ENCODE measurements at regions not wholly inside any gene's neighbourhood (a gene's known extent, or its start where the extent isn't known, plus 50 kb on each side); places are given as distances from the start of the nearest gene placed in this dataset.

- Mint-ChIP-seq H3K27me3 (peaks cover 13% of the 10 kb centered on the region), H3K36me3 (no peaks in the 10 kb centered on the region), H3K27ac (no peak overlapping the region), H3K9me3 (no peaks in the 10 kb centered on the region), H3K4me1 (no peaks in the 10 kb centered on the region), H3K4me3 (no peak overlapping the region)
- POLR2A ChIA-PET, result no interaction called here
- ATAC-seq (ENCODE audit: low read depth) (no peak), DNase-seq (no peak)
These were observed 79.1 kb upstream of the CXADR start for GRCh38 chr21:17433730-17434129.

- H3K4me3 Mint-ChIP-seq, result no peak overlapping the region
- H3K36me3 Mint-ChIP-seq, result no peaks in the 10 kb centered on the region
- ATAC-seq (ENCODE audit: low read depth) (no peak), DNase-seq (no peak)
- peaks cover 19% of the 10 kb centered on the region for H3K27me3 Mint-ChIP-seq
- no peaks in the 10 kb centered on the region for H3K9me3 Mint-ChIP-seq
- H3K4me1 Mint-ChIP-seq, result no peaks in the 10 kb centered on the region
- POLR2A ChIA-PET, result no interaction called here
- H3K27ac Mint-ChIP-seq, result no peak overlapping the region
These were observed 77.0 kb upstream of the CXADR start for GRCh38 chr21:17435565-17436543.

DNA sequence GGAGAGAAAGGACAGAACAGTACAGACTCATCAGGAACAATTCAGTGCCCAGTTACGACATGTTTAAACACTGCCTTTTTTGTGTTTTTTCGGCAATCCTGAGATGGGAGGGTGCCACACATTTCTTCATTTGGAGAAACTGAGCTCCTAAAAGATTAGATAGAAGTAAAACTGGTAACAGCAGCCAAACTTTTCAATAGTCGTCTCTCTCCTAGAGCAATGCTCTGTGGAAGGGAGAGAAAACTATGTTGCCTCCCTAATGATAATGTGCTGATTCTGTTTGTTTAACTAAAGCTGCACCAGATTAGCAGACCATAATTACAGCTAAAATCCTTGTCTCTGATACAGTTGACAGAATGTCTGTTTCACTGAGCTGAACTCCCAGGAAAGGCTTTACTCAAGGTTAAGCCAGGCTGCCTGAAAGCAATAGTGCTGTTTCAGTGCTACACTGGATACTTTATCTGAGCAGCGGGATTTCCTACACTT, 76.2 kb upstream of the CXADR start:
- no peaks in the 10 kb centered on the region for H3K9me3 Mint-ChIP-seq
- POLR2A ChIA-PET, result no interaction called here
- no peak overlapping the region for H3K4me3 Mint-ChIP-seq
- ATAC-seq (ENCODE audit: low read depth), result no peak
- DNase-seq, result no peak
- no peak overlapping the region for H3K27ac Mint-ChIP-seq
- H3K4me1 Mint-ChIP-seq, result no peaks in the 10 kb centered on the region
- peaks cover 24% of the 10 kb centered on the region for H3K27me3 Mint-ChIP-seq
- H3K36me3 Mint-ChIP-seq, result no peaks in the 10 kb centered on the region

DNA sequence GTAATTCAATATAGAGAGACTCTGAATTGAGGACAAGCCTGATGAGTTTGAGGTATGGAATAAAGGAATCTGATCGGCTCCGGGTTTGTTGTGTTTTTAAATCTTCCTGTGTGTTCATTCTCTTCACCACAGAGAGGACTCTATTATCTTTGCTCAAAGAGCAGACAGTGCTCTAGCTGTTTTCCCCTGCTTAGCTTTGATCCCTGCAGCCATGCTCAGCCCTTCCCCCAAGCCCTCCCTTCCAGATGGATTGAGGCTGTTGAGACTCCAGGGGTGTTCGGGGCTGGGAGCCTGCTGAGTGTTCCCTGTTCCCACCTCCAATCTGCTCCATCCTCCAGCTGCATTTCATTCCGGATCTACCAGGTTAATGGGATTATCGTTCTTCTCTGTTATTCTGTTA, 74.2 kb upstream of the CXADR start:
- H3K4me1 Mint-ChIP-seq, result no peaks in the 10 kb centered on the region
- no peak for DNase-seq
- H3K27ac Mint-ChIP-seq, result no peak overlapping the region
- peaks cover 26% of the 10 kb centered on the region for H3K27me3 Mint-ChIP-seq
- H3K4me3 Mint-ChIP-seq, result no peak overlapping the region
- no peaks in the 10 kb centered on the region for H3K36me3 Mint-ChIP-seq
- ATAC-seq (ENCODE audit: low read depth), result no peak
- POLR2A ChIA-PET, result no interaction called here
- H3K9me3 Mint-ChIP-seq, result no peaks in the 10 kb centered on the region

DNA sequence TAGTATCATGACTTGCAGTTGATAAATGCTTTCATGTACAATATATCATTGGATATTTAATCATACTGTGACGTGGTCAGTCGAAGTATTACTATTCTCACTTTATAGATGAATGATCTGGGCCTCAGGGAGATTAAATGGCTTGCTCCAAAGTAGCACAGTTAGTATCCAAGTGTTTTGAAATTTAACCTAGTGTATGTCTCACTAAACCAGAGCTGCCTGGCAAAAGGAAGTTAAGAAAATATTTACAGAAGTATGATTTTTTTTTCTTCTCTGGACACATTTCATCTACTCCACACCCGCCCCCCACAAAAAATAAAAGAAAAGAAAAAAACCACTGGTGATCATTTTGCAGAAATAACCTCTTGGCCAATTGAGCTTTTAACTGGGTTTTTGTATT, 71.9 kb upstream of the CXADR start:
- no peak overlapping the region for H3K4me3 Mint-ChIP-seq
- no peaks in the 10 kb centered on the region for H3K36me3 Mint-ChIP-seq
- peaks cover 26% of the 10 kb centered on the region for H3K27me3 Mint-ChIP-seq
- DNase-seq (no peak), ATAC-seq (ENCODE audit: low read depth) (no peak)
- no peaks in the 10 kb centered on the region for H3K4me1 Mint-ChIP-seq
- H3K27ac Mint-ChIP-seq, result no peak overlapping the region
- H3K9me3 Mint-ChIP-seq, result no peaks in the 10 kb centered on the region
- POLR2A ChIA-PET, result no interaction called here

- Mint-ChIP-seq H3K27ac (no peak overlapping the region), H3K4me3 (no peak overlapping the region), H3K36me3 (no peaks in the 10 kb centered on the region), H3K9me3 (no peaks in the 10 kb centered on the region), H3K4me1 (no peaks in the 10 kb centered on the region), H3K27me3 (peaks cover 26% of the 10 kb centered on the region)
- ATAC-seq (ENCODE audit: low read depth) (no peak), DNase-seq (no peak)
- POLR2A ChIA-PET, result no interaction called here
These were observed 71.5 kb upstream of the CXADR start for GRCh38 chr21:17441370-17441769.

DNA sequence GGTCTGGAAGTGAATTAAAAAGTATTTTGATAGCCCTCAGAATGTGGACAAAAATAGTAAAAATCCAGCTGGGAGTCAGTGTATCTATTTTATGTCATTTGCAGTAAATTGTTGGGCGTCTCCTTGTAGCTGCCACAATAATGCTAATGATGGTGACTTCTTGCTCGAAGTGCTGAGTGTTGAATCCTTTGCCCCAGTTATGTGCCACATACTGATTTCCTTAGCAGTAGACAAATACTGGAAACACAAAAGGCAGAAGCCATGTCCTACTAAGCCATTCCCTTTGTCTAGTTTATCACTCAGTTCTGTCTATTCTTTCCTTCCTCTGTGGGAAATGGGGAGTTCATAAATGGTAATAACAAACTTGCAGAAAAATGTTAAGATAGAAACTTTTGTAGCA, 70.7 kb upstream of the CXADR start:
- POLR2A ChIA-PET, result no interaction called here
- DNase-seq (no peak), ATAC-seq (ENCODE audit: low read depth) (no peak)
- Mint-ChIP-seq H3K36me3 (no peaks in the 10 kb centered on the region), H3K9me3 (no peaks in the 10 kb centered on the region), H3K4me1 (no peaks in the 10 kb centered on the region), H3K27me3 (peaks cover 25% of the 10 kb centered on the region), H3K27ac (no peak overlapping the region), H3K4me3 (no peak overlapping the region)

- H3K9me3 Mint-ChIP-seq, result no peaks in the 10 kb centered on the region
- no peaks in the 10 kb centered on the region for H3K4me1 Mint-ChIP-seq
- DNase-seq, result no peak
- no peaks in the 10 kb centered on the region for H3K36me3 Mint-ChIP-seq
- peaks cover 7% of the 10 kb centered on the region for H3K27me3 Mint-ChIP-seq
- ATAC-seq (ENCODE audit: low read depth), result no peak
- H3K4me3 Mint-ChIP-seq, result no peak overlapping the region
- H3K27ac Mint-ChIP-seq, result no peak overlapping the region
- POLR2A ChIA-PET, result no interaction called here
These were observed 68.0 kb upstream of the CXADR start for GRCh38 chr21:17444828-17445227.

DNA sequence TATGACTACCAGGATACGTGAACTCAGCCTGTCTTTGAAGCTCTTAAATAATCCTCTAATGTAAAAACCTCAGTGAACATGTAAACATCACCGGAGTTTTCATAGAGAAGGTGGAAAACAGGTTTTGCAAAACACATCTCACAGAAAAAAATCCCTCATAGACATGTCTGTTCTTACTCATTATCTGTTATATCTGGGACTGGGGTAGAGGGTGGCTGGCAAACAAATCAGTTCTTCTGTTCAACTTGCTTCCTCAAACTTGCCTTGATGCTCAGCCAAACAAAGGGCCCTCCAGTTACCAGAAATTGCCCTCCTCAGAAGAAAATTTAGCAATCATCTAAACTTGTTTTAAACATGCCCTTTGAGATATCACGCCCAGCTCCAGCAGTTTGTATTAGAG, 66.1 kb upstream of the CXADR start:
- Mint-ChIP-seq H3K4me1 (no peaks in the 10 kb centered on the region), H3K27ac (no peak overlapping the region), H3K9me3 (no peaks in the 10 kb centered on the region), H3K36me3 (no peaks in the 10 kb centered on the region), H3K4me3 (no peak overlapping the region), H3K27me3 (peaks cover 2% of the 10 kb centered on the region)
- POLR2A ChIA-PET, result no interaction called here
- DNase-seq (no peak), ATAC-seq (ENCODE audit: low read depth) (no peak)

DNA sequence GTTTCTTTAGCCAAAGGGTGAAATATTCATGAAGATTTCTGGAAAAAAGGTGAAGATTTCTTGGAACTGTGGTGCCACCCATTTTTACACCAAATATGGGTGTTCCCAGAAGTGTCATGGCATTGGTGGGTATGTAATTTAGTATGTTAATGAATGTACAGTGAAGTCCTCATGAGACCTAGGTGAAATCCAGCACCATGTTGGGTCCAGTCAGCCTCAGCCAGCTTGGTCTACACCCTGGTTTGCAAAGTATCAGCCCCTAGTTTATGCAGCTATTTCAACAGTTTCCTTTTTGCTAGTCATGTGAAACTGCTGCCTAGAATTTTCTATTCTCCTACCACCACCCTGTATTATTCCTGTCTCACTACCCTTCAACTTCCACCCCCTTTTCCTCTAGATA, 63.1 kb upstream of the CXADR start:
- POLR2A ChIA-PET, result no interaction called here
- no peaks in the 10 kb centered on the region for H3K36me3 Mint-ChIP-seq
- ATAC-seq (ENCODE audit: low read depth) (no peak), DNase-seq (no peak)
- peaks cover 8% of the 10 kb centered on the region for H3K27me3 Mint-ChIP-seq
- no peak overlapping the region for H3K4me3 Mint-ChIP-seq
- peaks cover 4% of the 10 kb centered on the region for H3K4me1 Mint-ChIP-seq
- no peaks in the 10 kb centered on the region for H3K9me3 Mint-ChIP-seq
- H3K27ac Mint-ChIP-seq, result no peak overlapping the region

DNA sequence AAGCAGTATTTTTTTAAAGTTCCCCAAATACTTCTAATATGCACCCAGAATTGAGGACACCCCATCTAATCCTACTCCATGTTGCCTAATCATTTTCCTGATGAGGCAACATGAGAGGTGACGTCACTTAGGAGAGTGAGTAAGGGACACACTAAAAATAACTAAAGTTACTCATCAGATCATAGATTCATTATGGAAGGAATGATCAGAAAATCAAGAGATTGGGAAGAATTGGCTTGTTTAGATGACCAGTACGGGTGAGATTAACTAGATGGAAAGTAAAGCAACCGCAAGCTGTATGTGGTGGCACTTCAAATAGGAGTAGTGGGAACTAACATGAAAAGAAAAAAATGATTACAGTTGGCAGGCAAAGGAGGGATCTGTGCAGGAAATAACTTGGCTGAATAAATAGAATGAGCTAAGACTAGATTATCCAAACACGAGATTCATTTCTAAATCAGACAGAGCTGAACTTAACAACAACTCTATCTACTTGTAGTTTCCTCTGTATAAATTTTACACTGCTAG, 61.4 kb upstream of the CXADR start:
- POLR2A ChIA-PET, result interaction anchor here (0.7 to 0.8 kb wide), 2 partner anchors 31 to 1893 kb away, joined by 3 to 5 read pairs; no protein-coding TSS in a partner anchor
- Mint-ChIP-seq H3K27me3 (peaks cover 11% of the 10 kb centered on the region), H3K9me3 (no peaks in the 10 kb centered on the region), H3K4me1 (peaks cover 5% of the 10 kb centered on the region), H3K27ac (no peak overlapping the region), H3K36me3 (no peaks in the 10 kb centered on the region), H3K4me3 (no peak overlapping the region)
- ATAC-seq (ENCODE audit: low read depth) (no peak), DNase-seq (no peak)

GRCh38 chr21:17454315-17455027, 58.4 kb upstream of the CXADR start:
- Mint-ChIP-seq H3K27ac (no peak overlapping the region), H3K4me3 (peak overlapping the region; percentile 23), H3K9me3 (no peaks in the 10 kb centered on the region), H3K36me3 (no peaks in the 10 kb centered on the region), H3K27me3 (peaks cover 11% of the 10 kb centered on the region), H3K4me1 (peaks cover 5% of the 10 kb centered on the region)
- POLR2A ChIA-PET, result no interaction called here
- peak; percentile 22 for ATAC-seq (ENCODE audit: low read depth)
- peak; percentile 28 for DNase-seq

- no peak for DNase-seq
- Mint-ChIP-seq H3K4me1 (peaks cover 5% of the 10 kb centered on the region), H3K27me3 (peaks cover 11% of the 10 kb centered on the region), H3K36me3 (no peaks in the 10 kb centered on the region), H3K4me3 (no peak overlapping the region), H3K9me3 (no peaks in the 10 kb centered on the region), H3K27ac (no peak overlapping the region)
- POLR2A ChIA-PET, result no interaction called here
- no peak for ATAC-seq (ENCODE audit: low read depth)
These were observed 57.9 kb upstream of the CXADR start for GRCh38 chr21:17455028-17455353.

GRCh38 chr21:17455451-17455850, 57.4 kb upstream of the CXADR start:
- DNase-seq, result no peak
- ATAC-seq (ENCODE audit: low read depth), result no peak
- Mint-ChIP-seq H3K4me3 (no peak overlapping the region), H3K9me3 (no peaks in the 10 kb centered on the region), H3K27me3 (peaks cover 11% of the 10 kb centered on the region), H3K36me3 (no peaks in the 10 kb centered on the region), H3K4me1 (peaks cover 5% of the 10 kb centered on the region), H3K27ac (no peak overlapping the region)
- POLR2A ChIA-PET, result no interaction called here
